H1 (cell line): ENCODE measurements at regions not wholly inside any gene's neighbourhood (a gene's known extent, or its start where the extent isn't known, plus 50 kb on each side); places are given as distances from the start of the nearest gene placed in this dataset.
A peak's percentile ranks its signal among the peaks of the same experiment; 100 is the strongest.

Experiments used
- CTCF ChIA-PET: fragments of 300-600 bp; sonication (Branson Sonifier 250); formaldehyde crosslinking; loops from one replicate; lab custom pipeline; 2021; ENCODE audit not compliant: partially characterized antibody; lab: Charles Lee
- POLR2A ChIA-PET: fragments of 300-600 bp; sonication (Branson Sonifier 250); formaldehyde crosslinking; loops from one replicate; lab custom pipeline; 2021; ENCODE audit warnings: inconsistent platforms; ENCODE audit not compliant: partially characterized antibody; lab: Charles Lee
- DNase-seq, 2 experiments: peaks; one replicate each; pipeline versions ENCODE4 v3.0.0 to v3.0.0-alpha.2; 2010 to 2022; ENCODE audit warnings: low spot score in 2 of 2, low read depth in 1 of 2, mixed read lengths in 1 of 2
- FAIRE-seq: peaks from 2 replicates; lab custom pipeline; 2011; peaks lifted over from hg19 to GRCh38; lab: Jason Lieb, UNC
- H2AFZ ChIP-seq: 2 replicates; pipeline ENCODE4 v1.8.1; 2012; ENCODE audit warnings: low read length, inconsistent platforms
- H2AK5ac ChIP-seq: 2 replicates; pipeline ENCODE4 v1.6.1; 2013; ENCODE audit warnings: low read depth, low read length
- H2BK120ac ChIP-seq: replicated peaks from 2 replicates; pipeline ENCODE3; 2013; ENCODE audit warnings: low read depth, low read length, inconsistent platforms
- H2BK12ac ChIP-seq: 2 replicates; pipeline ENCODE4 v1.6.1; 2013; ENCODE audit warnings: low read depth, low read length
- H2BK15ac ChIP-seq: 2 replicates; pipeline ENCODE4 v1.6.1; 2013; ENCODE audit warnings: low read length
- H2BK20ac ChIP-seq: 2 replicates; pipeline ENCODE4 v1.6.1; 2013; ENCODE audit warnings: low read length
- H2BK5ac ChIP-seq: 2 replicates; pipeline ENCODE4 v1.6.1; 2013; ENCODE audit warnings: low read depth, low read length
- H3K14ac ChIP-seq: 2 replicates; pipeline ENCODE4 v1.6.1; 2013; ENCODE audit warnings: inconsistent platforms; ENCODE audit not compliant: insufficient read length
- H3K18ac ChIP-seq: 2 replicates; pipeline ENCODE4 v1.6.1; 2013; ENCODE audit warnings: low read length; ENCODE audit errors: extremely low read depth
- H3K23ac ChIP-seq: 2 replicates; pipeline ENCODE4 v1.6.1; 2013; ENCODE audit warnings: inconsistent platforms; ENCODE audit not compliant: insufficient read length
- H3K23me2 ChIP-seq: 2 replicates; pipeline ENCODE4 v1.6.1; 2013; ENCODE audit warnings: low read depth, low read length
- H3K27ac ChIP-seq: 2 replicates; pipeline ENCODE4 v1.6.1; 2011; ENCODE audit warnings: low read depth, low read length, inconsistent platforms
- H3K27me3 ChIP-seq, 4 experiments: replicated peaks in 1 of 4; 1 replicate in 1 of 4; 2 replicates in 3 of 4; pipeline versions ENCODE4 v1.6.1 to v1.8.1; 2011 to 2013; ENCODE audit warnings: low read length in 3 of 4, mild to moderate bottlenecking in 3 of 4, inconsistent platforms in 2 of 4, mixed read lengths in 2 of 4, moderate library complexity in 1 of 4; ENCODE audit not compliant: control insufficient read depth in 3 of 4, insufficient read depth in 3 of 4; ENCODE audit errors: extremely low read depth in 1 of 4
- H3K36me3 ChIP-seq, 4 experiments: 2 replicates each; pipeline versions ENCODE4 v1.6.1 to v1.8.1; 2011 to 2013; ENCODE audit warnings: mild to moderate bottlenecking in 4 of 4, low read length in 3 of 4, moderate library complexity in 2 of 4, control low read depth in 1 of 4, inconsistent platforms in 1 of 4; ENCODE audit not compliant: insufficient read depth in 4 of 4, control insufficient read depth in 2 of 4
- H3K4ac ChIP-seq: replicated peaks from 2 replicates; pipeline ENCODE3; 2013; ENCODE audit warnings: low read length, low read depth, mixed read lengths, inconsistent platforms; ENCODE audit not compliant: insufficient read length
- H3K4me1 ChIP-seq, 4 experiments: replicated peaks in 1 of 4; 1 replicate in 1 of 4; 2 replicates in 3 of 4; pipeline versions ENCODE4 v1.6.1 to v1.8.1; 2011 to 2013; ENCODE audit warnings: low read length in 3 of 4, inconsistent platforms in 2 of 4, mixed read lengths in 1 of 4; ENCODE audit not compliant: insufficient read depth in 4 of 4, control insufficient read depth in 3 of 4
- H3K4me2 ChIP-seq, 2 experiments: 2 replicates each; pipeline versions ENCODE4 v1.6.1 to v1.8.1; 2011 to 2013; ENCODE audit warnings: low read depth in 2 of 2, low read length in 2 of 2, control low read depth in 1 of 2, inconsistent platforms in 1 of 2, mild to moderate bottlenecking in 1 of 2; ENCODE audit not compliant: insufficient read depth in 1 of 2
- H3K4me3 ChIP-seq, 4 experiments: fragments of 200-600, 300-600 bp in 1 of 4; sonication (generic), shearing (Covaris generic), sonication (Bioruptor Twin) in 1 of 4; 2 replicates each; pipeline versions ENCODE4 v1.5.1 to v1.8.1; 2011 to 2016; ENCODE audit warnings: low read length in 4 of 4, low read depth in 3 of 4, control low read depth in 2 of 4, inconsistent platforms in 2 of 4, mild to moderate bottlenecking in 2 of 4, mixed read lengths in 1 of 4, moderate library complexity in 1 of 4; ENCODE audit not compliant: insufficient read depth in 2 of 4; ENCODE audit errors: extremely low read depth in 1 of 4
- H3K56ac ChIP-seq: replicated peaks from 2 replicates; pipeline ENCODE3; 2013; ENCODE audit warnings: low read depth, mild to moderate bottlenecking, mixed read lengths, low read length, inconsistent platforms; ENCODE audit not compliant: insufficient read length
- H3K79me1 ChIP-seq: 2 replicates; pipeline ENCODE4 v1.6.1; 2013; ENCODE audit warnings: low read depth, low read length, control low read depth
- H3K79me2 ChIP-seq, 2 experiments: 2 replicates each; pipeline versions ENCODE4 v1.6.1 to v1.8.1; 2012 to 2013; ENCODE audit warnings: low read length in 2 of 2, mild to moderate bottlenecking in 2 of 2, inconsistent platforms in 1 of 2; ENCODE audit not compliant: insufficient read depth in 2 of 2, control insufficient read depth in 1 of 2
- H3K9ac ChIP-seq, 4 experiments: replicated peaks in 1 of 4; 1 replicate in 1 of 4; 2 replicates in 3 of 4; pipeline versions ENCODE4 v1.6.1 to v1.8.1; 2011 to 2013; ENCODE audit warnings: low read depth in 3 of 4, low read length in 3 of 4, control low read depth in 2 of 4, mild to moderate bottlenecking in 2 of 4, moderate library complexity in 2 of 4, inconsistent platforms in 1 of 4; ENCODE audit errors: extremely low read depth in 1 of 4
- H3K9me3 ChIP-seq, 2 experiments: 2 replicates each; pipeline versions ENCODE4 v1.6.1 to v1.8.1; 2012 to 2013; ENCODE audit warnings: mild to moderate bottlenecking in 2 of 2, moderate library complexity in 2 of 2, control low read depth in 1 of 2, inconsistent platforms in 1 of 2, low read depth in 1 of 2, low read length in 1 of 2, mixed read lengths in 1 of 2; ENCODE audit not compliant: insufficient read depth in 2 of 2
- H4K20me1 ChIP-seq, 2 experiments: replicated peaks in 1 of 2; 2 replicates each; pipeline versions ENCODE3 to v1.8.1; 2011 to 2013; ENCODE audit warnings: inconsistent platforms in 2 of 2, low read length in 2 of 2, mild to moderate bottlenecking in 1 of 2; ENCODE audit not compliant: insufficient read depth in 2 of 2, control insufficient read depth in 1 of 2
- H4K5ac ChIP-seq: 2 replicates; pipeline ENCODE4 v1.6.1; 2013; ENCODE audit warnings: low read length, low read depth, mixed read lengths, inconsistent platforms; ENCODE audit not compliant: insufficient read length
- H4K8ac ChIP-seq: 2 replicates; pipeline ENCODE4 v1.8.0; 2013; ENCODE audit warnings: mild to moderate bottlenecking, moderate library complexity, low read length, inconsistent platforms; ENCODE audit not compliant: insufficient read depth; ENCODE audit errors: extremely low read depth
- H4K91ac ChIP-seq: replicated peaks from 2 replicates; pipeline ENCODE3; 2013; ENCODE audit warnings: low read length, mixed read lengths, inconsistent platforms; ENCODE audit not compliant: insufficient read length
- BRCA1 ChIP-seq: IDR thresholded peaks from 2 replicates; pipeline ENCODE4 v1.6.1; 2012; ENCODE audit warnings: low read depth, low read length, improper control_type of control experiment
- EGR1 ChIP-seq: IDR thresholded peaks from 2 replicates; pipeline ENCODE4 v1.6.1; 2011; ENCODE audit warnings: low read depth, low read length, borderline replicate concordance
- KDM4A ChIP-seq: IDR thresholded peaks from one replicate; pipeline ENCODE4 v1.7.1; 2012; ENCODE audit warnings: low read depth, mild to moderate bottlenecking, moderate library complexity, low read length, inconsistent platforms; ENCODE audit not compliant: severe bottlenecking
- KDM5A ChIP-seq: fragments of 200-600 bp; IDR thresholded peaks from 2 replicates; pipeline ENCODE4 v1.7.1; 2012; ENCODE audit warnings: mild to moderate bottlenecking, low read length, inconsistent platforms, mixed read lengths
- NRF1 ChIP-seq: IDR thresholded peaks from 2 replicates; pipeline ENCODE4 v1.6.1; 2011; ENCODE audit warnings: mild to moderate bottlenecking, low read depth, low read length, improper control_type of control experiment
- POLR2A ChIP-seq, 2 experiments: IDR thresholded peaks; 1 replicate in 1 of 2; 2 replicates in 1 of 2; pipeline ENCODE4 v1.6.1; 2011; ENCODE audit warnings: low read depth in 2 of 2, low read length in 2 of 2, mild to moderate bottlenecking in 2 of 2; ENCODE audit errors: control extremely low read depth in 1 of 2
- POLR2AphosphoS5 ChIP-seq: IDR thresholded peaks from 2 replicates; pipeline ENCODE4 v1.6.1; 2011; ENCODE audit warnings: low read depth, low read length
- SRF ChIP-seq: IDR thresholded peaks from 2 replicates; pipeline ENCODE4 v1.6.1; 2011; ENCODE audit warnings: mild to moderate bottlenecking, low read depth, low read length, moderate library complexity
- TCF12 ChIP-seq: IDR thresholded peaks from 2 replicates; pipeline ENCODE4 v1.6.1; 2011; ENCODE audit warnings: low read depth, mild to moderate bottlenecking, low read length
- TEAD4 ChIP-seq: IDR thresholded peaks from 2 replicates; pipeline ENCODE4 v1.6.1; 2012; ENCODE audit warnings: low read depth, low read length, inconsistent platforms, mixed read lengths
- WGBS, 2 experiments: shearing (Covaris generic) in 1 of 2; methylation state at CpG; one replicate each; pipeline versions ENCODE4 v1.1.6 to v1.1.7; 2013 to 2015; ENCODE audit warnings: low lambda C conversion rate in 2 of 2, mixed read lengths in 2 of 2, inconsistent platforms in 1 of 2, low coverage in 1 of 2, missing lambda C conversion rate in 1 of 2; ENCODE audit not compliant: insufficient replicate concordance in 2 of 2, insufficient coverage in 1 of 2, insufficient read length in 1 of 2; ENCODE audit errors: extremely low coverage in 1 of 2, missing lambda C conversion rate in 1 of 2; 5-methylcytosine and 5-hydroxymethylcytosine counted together

- Histone ChIP-seq H3K9me3 (no peaks in the 10 kb centered on the region), H4K5ac (no peak overlapping the region), H4K20me1 (no peaks in the 10 kb centered on the region), H3K23ac (no peak overlapping the region), H3K4me1 (peaks cover 0 to 2% (median 0%) of the 10 kb centered on the region in 4 experiments; a peak in 1 of 7 replicates), H3K4ac (no peak overlapping the region), H2BK15ac (no peak overlapping the region), H3K23me2 (no peaks in the 10 kb centered on the region; the same call in 1 of the 2 replicates), H3K56ac (no peak overlapping the region), H2AK5ac (no peak overlapping the region), H3K36me3 (no peaks in the 10 kb centered on the region; a peak in 1 of 8 replicates), H2AFZ (0 out of 2 replicates have a peak overlapping the region, but pooled peaks have one; percentile 29), H3K9ac (no peak overlapping the region), H2BK20ac (no peak overlapping the region), H3K18ac (no peak overlapping the region), H3K79me2 (no peaks in the 10 kb centered on the region), H3K27me3 (peaks cover 6 to 43% (median 27%) of the 10 kb centered on the region in 4 experiments), H3K79me1 (no peaks in the 10 kb centered on the region; the same call in 1 of the 2 replicates), H2BK5ac (no peak overlapping the region), H3K27ac (no peak overlapping the region), H3K4me2 (no peak overlapping the region), H2BK12ac (no peak overlapping the region), H3K4me3 (no peak overlapping the region), H3K14ac (no peak overlapping the region), H4K8ac (no peak overlapping the region), H4K91ac (no peak overlapping the region), H2BK120ac (no peak overlapping the region)
- WGBS, 2 experiments, result 76% methylated on average over 7 of the region's 7 CpGs; no CpG with 5 or more reads in 1 of the 2 experiments
- no peak for DNase-seq
- ChIA-PET CTCF (interaction anchor here (0.9 to 1.8 kb wide), 4 partner anchors 20 to 138 kb away, joined by 3 to 4 read pairs (median 3); no protein-coding TSS in a partner anchor), POLR2A (no interaction called here)
- no peak for FAIRE-seq
- TF ChIP-seq TCF12, result no peak
- TF ChIP-seq BRCA1, result no peak
- no peak for TF ChIP-seq KDM4A
- no peak for TF ChIP-seq POLR2A (IDR thresholded peaks at IDR 0.05; ENCODE audit: control extremely low read depth in 1 of 2, low read depth in 2 of 2, low read length in 2 of 2)
- no peak for TF ChIP-seq KDM5A
- no peak for TF ChIP-seq SRF
- no peak for TF ChIP-seq POLR2AphosphoS5
- no peak for TF ChIP-seq TEAD4
- TF ChIP-seq NRF1, result no peak
- no peak for TF ChIP-seq EGR1
Measured at GRCh38 chr18:26703170-26703930, 155.0 kb upstream of the KCTD1 start.
